Endothelial cell of umbilical vein (primary cell): ENCODE measurements at regions not wholly inside any gene's neighbourhood (a gene's known extent, or its start where the extent isn't known, plus 50 kb on each side); places are given as distances from the start of the nearest gene placed in this dataset.

Experiments
- BruUV-seq: library from RNA; stranded (reverse); fragments of 400-500 nt; replicated peaks from 2 replicates; lab custom pipeline; 2021; lab: Mats Ljungman, UMichigan
- CTCF ChIA-PET: fragments of 300-600, 350-600 bp; sonication (Branson Sonifier 250); formaldehyde crosslinking; loops from one replicate; lab custom pipeline; 2021; ENCODE audit warnings: antibody characterized with exemption, inconsistent platforms; lab: Charles Lee
- POLR2A ChIA-PET: fragments of 300-600, 350-600 bp; sonication (Branson Sonifier 250); formaldehyde crosslinking; loops from one replicate; lab custom pipeline; 2021; ENCODE audit warnings: antibody characterized with exemption, inconsistent platforms; lab: Charles Lee
- DNase-seq: peaks from one replicate; pipeline ENCODE4 v3.0.0-alpha.2; 2011; ENCODE audit warnings: low read depth, low spot score
- FAIRE-seq: peaks from 2 replicates; lab custom pipeline; 2011; peaks lifted over from hg19 to GRCh38; lab: Jason Lieb, UNC
- H2AFZ ChIP-seq: 2 replicates; pipeline ENCODE4 v1.6.0; 2012; ENCODE audit warnings: low read depth, low read length, control low read depth, inconsistent platforms
- H3K27ac ChIP-seq: 2 replicates; pipeline ENCODE4 v1.5.1; 2011; ENCODE audit warnings: low read depth, mild to moderate bottlenecking, control low read depth, low read length, moderate library complexity; ENCODE audit not compliant: insufficient read depth
- H3K27me3 ChIP-seq, 2 experiments: 2 replicates each; pipeline versions ENCODE4 v1.6.0 to v1.6.1; 2011; ENCODE audit warnings: low read length in 2 of 2, mixed read lengths in 1 of 2; ENCODE audit not compliant: control insufficient read depth in 2 of 2, insufficient read depth in 2 of 2
- H3K36me3 ChIP-seq, 2 experiments: 2 replicates in 1 of 2; 3 replicates in 1 of 2; pipeline ENCODE4 v1.5.1; 2011; ENCODE audit warnings: low read length in 2 of 2, mild to moderate bottlenecking in 1 of 2, moderate library complexity in 1 of 2; ENCODE audit not compliant: control insufficient read depth in 2 of 2, insufficient read depth in 2 of 2; ENCODE audit errors: extremely low read depth in 1 of 2
- H3K4me1 ChIP-seq: 3 replicates; pipeline ENCODE4 v1.5.1; 2011; ENCODE audit warnings: mild to moderate bottlenecking, low read length; ENCODE audit not compliant: control insufficient read depth, insufficient read depth; ENCODE audit errors: extremely low read depth
- H3K4me2 ChIP-seq: 2 replicates; pipeline ENCODE4 v1.6.1; 2011; ENCODE audit warnings: low read length, control low read depth, mixed read lengths; ENCODE audit not compliant: insufficient read depth
- H3K4me3 ChIP-seq, 3 experiments: fragments of 200-600 bp in 1 of 3; sonication (generic), shearing (Covaris generic) in 1 of 3; replicated peaks in 1 of 3; 2 replicates each; pipeline ENCODE4 v1.5.1; 2011 to 2016; ENCODE audit warnings: control low read depth in 3 of 3, low read length in 3 of 3, mild to moderate bottlenecking in 2 of 3, inconsistent platforms in 1 of 3, low read depth in 1 of 3, moderate library complexity in 1 of 3; ENCODE audit not compliant: insufficient read depth in 1 of 3
- H3K79me2 ChIP-seq: 2 replicates; pipeline ENCODE4 v1.6.0; 2012; ENCODE audit warnings: low read length, inconsistent platforms; ENCODE audit not compliant: control insufficient read depth, insufficient read depth
- H3K9ac ChIP-seq: replicated peaks from 2 replicates; pipeline ENCODE3; 2011; ENCODE audit warnings: low read length, control low read depth; ENCODE audit not compliant: insufficient read depth; ENCODE audit errors: extremely low read depth
- H3K9me1 ChIP-seq: replicated peaks from 3 replicates; pipeline ENCODE4 v1.6.0; 2011; ENCODE audit warnings: mild to moderate bottlenecking, low read length; ENCODE audit not compliant: control insufficient read depth, insufficient read depth; ENCODE audit errors: extremely low read depth
- H3K9me3 ChIP-seq: replicated peaks from 2 replicates; pipeline ENCODE4 v1.5.1; 2012; ENCODE audit warnings: low read length, inconsistent platforms; ENCODE audit not compliant: control insufficient read depth, insufficient read depth
- H4K20me1 ChIP-seq: replicated peaks from 2 replicates; pipeline ENCODE3; 2011; ENCODE audit warnings: mild to moderate bottlenecking, low read length; ENCODE audit not compliant: control insufficient read depth, insufficient read depth; ENCODE audit errors: extremely low read depth
- EZH2 ChIP-seq: IDR thresholded peaks from 2 replicates; pipeline ENCODE4 v1.6.1; 2012; ENCODE audit warnings: borderline replicate concordance, low read depth, mild to moderate bottlenecking, moderate library complexity, low read length, inconsistent platforms; ENCODE audit not compliant: severe bottlenecking
- FOS ChIP-seq: IDR thresholded peaks from 2 replicates; pipeline ENCODE4 v1.6.1; 2011; ENCODE audit warnings: mild to moderate bottlenecking, low read length, moderate library complexity, borderline replicate concordance; ENCODE audit not compliant: insufficient read depth
- GATA2 ChIP-seq: IDR thresholded peaks from 2 replicates; pipeline ENCODE4 v1.7.0; 2011; ENCODE audit warnings: low read depth, mild to moderate bottlenecking, moderate library complexity, mixed read lengths, low read length; ENCODE audit not compliant: insufficient read length, insufficient read depth
- JUN ChIP-seq: IDR thresholded peaks from 2 replicates; pipeline ENCODE4 v1.6.1; 2011; ENCODE audit warnings: borderline replicate concordance, low read depth; ENCODE audit not compliant: insufficient read length, insufficient read depth
- MYC ChIP-seq: IDR thresholded peaks from one replicate; pipeline ENCODE4 v1.6.1; 2011; ENCODE audit warnings: mild to moderate bottlenecking, low read depth, low read length
- POLR2A ChIP-seq: IDR thresholded peaks from 2 replicates; pipeline ENCODE4 v1.6.1; 2012; ENCODE audit warnings: low read depth, mild to moderate bottlenecking, control low read depth, low read length
- dilution Hi-C: fragments of 300-500 bp; cut with MboI; formaldehyde crosslinking; loops from one replicate; pipeline ENCODE4 v1.15.0; 2019; ENCODE audit warnings: low sequenced_read_pairs; ENCODE audit not compliant: extremely low pct_ligation_motif_present
- intact Hi-C: fragments of 100-400 bp; cut with micrococcal nuclease; formaldehyde crosslinking; loops from one replicate; pipeline ENCODE4 v1.10.0; 2022
- TF ChIP-seq, protein P1 (sequence below), 2 donors: IDR thresholded peaks; 1 replicate in 1 of 2; 2 replicates in 1 of 2; pipeline ENCODE4 v1.5.1; 2011; ENCODE audit warnings: low read length in 2 of 2, mild to moderate bottlenecking in 2 of 2, moderate library complexity in 2 of 2, control low read depth in 1 of 2, inconsistent platforms in 1 of 2, low read depth in 1 of 2; ENCODE audit not compliant: insufficient read depth in 1 of 2; ENCODE audit errors: extremely low read depth in 1 of 2

DNA sequence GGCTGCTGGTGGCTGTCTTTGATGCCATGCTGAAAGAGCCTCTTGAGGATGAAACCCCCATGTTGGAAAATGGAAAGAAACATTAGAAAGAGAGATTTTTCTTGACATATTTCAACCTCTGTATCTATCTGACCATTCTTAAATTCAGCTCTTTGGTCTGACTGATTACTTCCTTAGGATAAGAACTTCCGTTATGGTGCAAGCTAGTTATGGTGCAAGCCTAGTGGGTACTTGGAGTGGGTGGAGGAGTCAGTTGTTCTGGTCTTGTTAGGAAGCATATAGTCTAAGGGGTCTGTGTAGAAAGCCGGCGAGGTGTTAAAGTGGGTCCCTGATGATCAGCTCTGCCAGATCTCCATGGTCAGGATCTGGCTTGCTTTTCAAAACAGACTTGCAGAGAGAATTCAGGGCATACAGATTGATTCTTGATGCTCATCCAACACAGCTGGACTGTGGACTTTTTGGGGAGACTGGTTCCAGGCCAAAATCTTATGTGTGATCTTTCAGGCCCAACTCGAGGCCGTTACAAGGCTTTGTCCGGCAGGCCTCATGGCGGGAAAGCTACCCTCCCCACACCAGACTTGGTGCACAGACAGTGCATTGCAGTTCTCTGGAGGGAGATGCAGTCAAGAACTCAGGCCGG, 82.8 kb upstream of the BOD1L1 start:
- Histone ChIP-seq H3K27ac (no peak overlapping the region), H4K20me1 (no peaks in the 10 kb centered on the region), H3K9me1 (no peaks in the 10 kb centered on the region), H2AFZ (no peak overlapping the region), H3K4me1 (no peaks in the 10 kb centered on the region), H3K27me3 (no peaks in the 10 kb centered on the region), H3K4me3 (no peak overlapping the region), H3K79me2 (no peaks in the 10 kb centered on the region), H3K36me3 (no peaks in the 10 kb centered on the region), H3K9ac (no peak overlapping the region), H3K4me2 (no peak overlapping the region), H3K9me3 (no peaks in the 10 kb centered on the region)
- dilution Hi-C loops (no loop called here), intact Hi-C loops (no loop called here)
- TF ChIP-seq, protein P1, sequence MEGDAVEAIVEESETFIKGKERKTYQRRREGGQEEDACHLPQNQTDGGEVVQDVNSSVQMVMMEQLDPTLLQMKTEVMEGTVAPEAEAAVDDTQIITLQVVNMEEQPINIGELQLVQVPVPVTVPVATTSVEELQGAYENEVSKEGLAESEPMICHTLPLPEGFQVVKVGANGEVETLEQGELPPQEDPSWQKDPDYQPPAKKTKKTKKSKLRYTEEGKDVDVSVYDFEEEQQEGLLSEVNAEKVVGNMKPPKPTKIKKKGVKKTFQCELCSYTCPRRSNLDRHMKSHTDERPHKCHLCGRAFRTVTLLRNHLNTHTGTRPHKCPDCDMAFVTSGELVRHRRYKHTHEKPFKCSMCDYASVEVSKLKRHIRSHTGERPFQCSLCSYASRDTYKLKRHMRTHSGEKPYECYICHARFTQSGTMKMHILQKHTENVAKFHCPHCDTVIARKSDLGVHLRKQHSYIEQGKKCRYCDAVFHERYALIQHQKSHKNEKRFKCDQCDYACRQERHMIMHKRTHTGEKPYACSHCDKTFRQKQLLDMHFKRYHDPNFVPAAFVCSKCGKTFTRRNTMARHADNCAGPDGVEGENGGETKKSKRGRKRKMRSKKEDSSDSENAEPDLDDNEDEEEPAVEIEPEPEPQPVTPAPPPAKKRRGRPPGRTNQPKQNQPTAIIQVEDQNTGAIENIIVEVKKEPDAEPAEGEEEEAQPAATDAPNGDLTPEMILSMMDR (IDR thresholded peaks at IDR 0.05; ENCODE audit: extremely low read depth in 1 of 2, insufficient read depth in 1 of 2, low read depth in 1 of 2, low read length in 2 of 2): no peak
- TF ChIP-seq POLR2A (no peak), JUN (no peak), EZH2 (no peak), FOS (no peak), GATA2 (no peak), MYC (no peak)
- no TSS peak for BruUV-seq
- DNase-seq (no peak), FAIRE-seq (no peak)
- ChIA-PET CTCF (no interaction called here), POLR2A (no interaction called here)
